Small intestine (tissue), 7 donors: ENCODE measurements at regions not wholly inside any gene's neighbourhood (a gene's known extent, or its start where the extent isn't known, plus 50 kb on each side); places are given as distances from the start of the nearest gene placed in this dataset.

ENCODE experiments used
- DNase-seq, 2 donors: peaks; one replicate each; pipeline versions ENCODE4 v3.0.0 to v3.0.0-alpha.2; 2013
- FAIRE-seq: peaks from 2 replicates; lab custom pipeline; 2012; peaks lifted over from hg19 to GRCh38; lab: Jason Lieb, UNC
- H3K27ac ChIP-seq, 3 donors: one replicate each; pipeline ENCODE4 v1.5.1; 2013; ENCODE audit warnings: low read length in 2 of 3, mild to moderate bottlenecking in 2 of 3, control low read depth in 1 of 3, inconsistent platforms in 1 of 3, low read depth in 1 of 3, moderate library complexity in 1 of 3
- H3K27me3 ChIP-seq, 3 donors: one replicate each; pipeline ENCODE4 v1.6.1; 2013; ENCODE audit warnings: low read length in 3 of 3, inconsistent platforms in 1 of 3; ENCODE audit not compliant: control insufficient read depth in 3 of 3, insufficient read depth in 3 of 3
- H3K36me3 ChIP-seq, 3 donors: one replicate each; pipeline ENCODE4 v1.6.1; 2013; ENCODE audit warnings: low read length in 3 of 3, inconsistent platforms in 1 of 3, low read depth in 1 of 3, mild to moderate bottlenecking in 1 of 3, moderate library complexity in 1 of 3; ENCODE audit not compliant: control insufficient read depth in 3 of 3, insufficient read depth in 2 of 3
- H3K4me1 ChIP-seq, 3 donors: one replicate each; pipeline ENCODE4 v1.6.1; 2013; ENCODE audit warnings: low read length in 2 of 3, inconsistent platforms in 1 of 3, low read depth in 1 of 3, mild to moderate bottlenecking in 1 of 3, moderate library complexity in 1 of 3; ENCODE audit not compliant: control insufficient read depth in 3 of 3, insufficient read depth in 2 of 3
- H3K4me3 ChIP-seq, 3 donors: one replicate each; pipeline ENCODE4 v1.5.1; 2013; ENCODE audit warnings: low read length in 3 of 3, control low read depth in 1 of 3, inconsistent platforms in 1 of 3, low read depth in 1 of 3, mild to moderate bottlenecking in 1 of 3, moderate library complexity in 1 of 3
- H3K9me3 ChIP-seq, 2 donors: one replicate each; pipeline ENCODE4 v1.6.1; 2013; ENCODE audit warnings: low read depth in 1 of 2, low read length in 1 of 2; ENCODE audit not compliant: control insufficient read depth in 2 of 2, insufficient read depth in 1 of 2
- WGBS, 3 donors: extraction: QIAGEN DNeasy Blood & Tissue Kit; methylation state at CpG; one replicate each; pipeline ENCODE4 v1.1.7; 2013; 5-methylcytosine and 5-hydroxymethylcytosine counted together
- donor health status: healthy with polysubstance abuse.
- donor health status: control.
- donor health status: control.
- donor health status: Bipolar disorder and iron deficiency.
- donor health status: healthy.

- DNase-seq, result no peak
- Histone ChIP-seq H3K27me3 (no peaks in the 10 kb centered on the region), H3K4me1 (peaks cover 0 to 2% (median 0%) of the 10 kb centered on the region in 3 donors), H3K36me3 (no peaks in the 10 kb centered on the region), H3K27ac (no peak overlapping the region), H3K4me3 (no peak overlapping the region), H3K9me3 (no peaks in the 10 kb centered on the region)
- FAIRE-seq, result no peak
- WGBS, 3 donors, result 6 to 31% (median 22%) methylated on average over 4 of the region's 4 CpGs
These were observed 71.3 kb upstream of the ITPRID1 start for GRCh38 chr7:31442626-31443025.

- no peak for FAIRE-seq
- Histone ChIP-seq H3K4me3 (no peak overlapping the region), H3K27me3 (no peaks in the 10 kb centered on the region), H3K4me1 (peaks cover 0 to 2% (median 0%) of the 10 kb centered on the region in 3 donors), H3K9me3 (no peaks in the 10 kb centered on the region), H3K27ac (no peak overlapping the region), H3K36me3 (no peaks in the 10 kb centered on the region)
- peak; percentile 63 to 64 for DNase-seq
- 0% methylated on average over 1 of the region's 1 CpG for whole genome bisulfite sequencing, 3 donors
These were observed 70.4 kb upstream of the ITPRID1 start for GRCh38 chr7:31443457-31443856.

- Histone ChIP-seq H3K4me3 (no peak overlapping the region), H3K27me3 (no peaks in the 10 kb centered on the region), H3K9me3 (no peaks in the 10 kb centered on the region), H3K27ac (no peak overlapping the region), H3K4me1 (peaks cover 0 to 2% (median 0%) of the 10 kb centered on the region in 3 donors), H3K36me3 (no peaks in the 10 kb centered on the region)
- FAIRE-seq, result no peak
- 29 to 68% (median 36%) methylated on average over 2 of the region's 2 CpGs for WGBS, 3 donors
- no peak for DNase-seq
These were observed 69.7 kb upstream of the ITPRID1 start for GRCh38 chr7:31444196-31444595.

- H3K9me3 ChIP-seq, result no peaks in the 10 kb centered on the region
- FAIRE-seq (no peak), DNase-seq (no peak)
- no peak overlapping the region for H3K27ac ChIP-seq
- 72 to 88% (median 81%) methylated on average over 7 of the region's 7 CpGs for WGBS, 3 donors
- peaks cover 0 to 2% (median 0%) of the 10 kb centered on the region in 3 donors for H3K4me1 ChIP-seq
- no peak overlapping the region for H3K4me3 ChIP-seq
- H3K36me3 ChIP-seq, result no peaks in the 10 kb centered on the region
- H3K27me3 ChIP-seq, result no peaks in the 10 kb centered on the region
These were observed 68.1 kb upstream of the ITPRID1 start for GRCh38 chr7:31445686-31446355.

GRCh38 chr7:31448649-31449048 lies 65.2 kb upstream of the ITPRID1 start:
- H3K27me3 ChIP-seq, result no peaks in the 10 kb centered on the region
- 94 to 98% (median 96%) methylated on average over 1 of the region's 1 CpG for WGBS, 3 donors
- no peak for FAIRE-seq

GRCh38 chr7:31455844-31456243 lies 58.0 kb upstream of the ITPRID1 start:
- no peak for DNase-seq
- 86 to 90% (median 87%) methylated on average over 5 of the region's 5 CpGs for WGBS, 3 donors

More at GRCh38 chr7:31448649-31449048, 65.2 kb upstream of the ITPRID1 start:
- H3K27ac ChIP-seq, result no peak overlapping the region
- no peaks in the 10 kb centered on the region for H3K4me1 ChIP-seq
- H3K4me3 ChIP-seq, result no peak overlapping the region
- H3K36me3 ChIP-seq, result no peaks in the 10 kb centered on the region
- no peak for DNase-seq
- no peaks in the 10 kb centered on the region for H3K9me3 ChIP-seq

GRCh38 chr7:31456646-31457368 lies 57.1 kb upstream of the ITPRID1 start:
- Histone ChIP-seq H3K4me3 (no peak overlapping the region), H3K27me3 (peaks cover 0 to 3% (median 0%) of the 10 kb centered on the region in 3 donors), H3K27ac (no peak overlapping the region), H3K4me1 (no peaks in the 10 kb centered on the region), H3K36me3 (no peaks in the 10 kb centered on the region), H3K9me3 (no peaks in the 10 kb centered on the region)
- FAIRE-seq, result no peak
- no peak for DNase-seq
- WGBS, 3 donors, result 82 to 89% (median 84%) methylated on average over 15 of the region's 15 CpGs

More at GRCh38 chr7:31455844-31456243, 58.0 kb upstream of the ITPRID1 start:
- Histone ChIP-seq H3K9me3 (no peaks in the 10 kb centered on the region), H3K27me3 (peaks cover 0 to 3% (median 0%) of the 10 kb centered on the region in 3 donors), H3K4me1 (no peaks in the 10 kb centered on the region), H3K36me3 (no peaks in the 10 kb centered on the region), H3K4me3 (no peak overlapping the region), H3K27ac (no peak overlapping the region)
- FAIRE-seq, result no peak

- Histone ChIP-seq H3K4me3 (no peak overlapping the region), H3K9me3 (no peaks in the 10 kb centered on the region), H3K27me3 (peaks cover 0 to 3% (median 0%) of the 10 kb centered on the region in 3 donors), H3K4me1 (no peaks in the 10 kb centered on the region), H3K36me3 (no peaks in the 10 kb centered on the region), H3K27ac (no peak overlapping the region)
- FAIRE-seq, result no peak
- 73 to 80% (median 79%) methylated on average over 5 of the region's 5 CpGs for WGBS, 3 donors
- DNase-seq, result no peak
These were observed 56.3 kb upstream of the ITPRID1 start for GRCh38 chr7:31457551-31457950.
